ENCODE measurements at regions not wholly inside any gene's neighbourhood (a gene's known extent, or its start where the extent isn't known, plus 50 kb on each side); places are given as distances from the start of the nearest gene placed in this dataset.

- TF ChIP-seq CTCF (IDR thresholded peaks at IDR 0.05; ENCODE audit: extremely low read depth, missing control alignments), result no peak
- no peak for DNase-seq (ENCODE audit: low spot score)
Observed at GRCh38 chr2:14558335-14558919, 74.1 kb upstream of the LRATD1 start.

DNA sequence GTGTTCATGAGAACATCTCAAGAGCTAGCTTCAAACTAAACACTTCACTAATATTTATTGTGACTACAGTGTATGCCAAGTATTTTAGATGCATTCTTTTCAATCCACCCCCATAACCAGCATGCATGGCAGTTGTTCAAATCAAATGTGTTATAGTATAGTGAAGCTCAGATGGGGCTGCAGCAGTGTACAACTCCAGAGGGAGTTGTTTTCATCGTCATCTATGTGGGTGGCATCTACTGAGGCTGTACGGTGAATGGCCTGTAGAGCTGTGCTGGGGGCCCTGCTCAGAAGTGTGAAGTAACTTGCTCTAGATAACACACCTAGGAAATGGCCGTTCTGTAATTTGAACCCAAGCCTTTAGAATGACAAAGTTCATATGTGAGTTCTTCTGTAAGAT, 71.8 kb upstream of the LRATD1 start:
- DNase-seq (ENCODE audit: low spot score), result no peak
- no peak for TF ChIP-seq CTCF (IDR thresholded peaks at IDR 0.05; ENCODE audit: extremely low read depth, missing control alignments)

- DNase-seq (ENCODE audit: low spot score), result no peak
- TF ChIP-seq CTCF (IDR thresholded peaks at IDR 0.05; ENCODE audit: extremely low read depth, missing control alignments), result no peak
Observed at GRCh38 chr2:14563324-14563723, 69.2 kb upstream of the LRATD1 start.

DNA sequence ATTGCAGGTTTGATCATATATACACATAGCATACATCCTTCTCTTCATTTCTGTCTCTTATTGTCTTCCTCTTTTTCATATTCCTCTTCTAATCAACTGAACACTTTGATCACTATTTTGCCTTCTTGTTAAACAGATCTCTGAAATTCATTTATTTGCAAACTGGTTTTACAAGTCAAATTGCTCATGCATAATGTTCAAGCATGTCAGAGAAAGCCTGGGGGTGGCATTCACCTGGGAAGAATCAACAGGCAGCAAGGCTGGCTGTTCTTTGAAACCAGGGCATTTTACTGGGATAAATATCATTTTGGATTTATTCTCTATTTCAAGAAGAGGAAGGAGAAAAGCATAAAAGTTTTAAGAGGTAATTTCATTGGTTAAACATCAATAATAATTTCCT, 66.9 kb upstream of the LRATD1 start:
- no peak for DNase-seq (ENCODE audit: low spot score)

GRCh38 chr2:14567561-14567960, 65.0 kb upstream of the LRATD1 start:
- no peak for DNase-seq (ENCODE audit: low spot score)
- no peak for TF ChIP-seq CTCF (IDR thresholded peaks at IDR 0.05; ENCODE audit: extremely low read depth, missing control alignments)

More for the DNA sequence above, 66.9 kb upstream of the LRATD1 start:
- TF ChIP-seq CTCF (IDR thresholded peaks at IDR 0.05; ENCODE audit: extremely low read depth, missing control alignments), result no peak

DNA sequence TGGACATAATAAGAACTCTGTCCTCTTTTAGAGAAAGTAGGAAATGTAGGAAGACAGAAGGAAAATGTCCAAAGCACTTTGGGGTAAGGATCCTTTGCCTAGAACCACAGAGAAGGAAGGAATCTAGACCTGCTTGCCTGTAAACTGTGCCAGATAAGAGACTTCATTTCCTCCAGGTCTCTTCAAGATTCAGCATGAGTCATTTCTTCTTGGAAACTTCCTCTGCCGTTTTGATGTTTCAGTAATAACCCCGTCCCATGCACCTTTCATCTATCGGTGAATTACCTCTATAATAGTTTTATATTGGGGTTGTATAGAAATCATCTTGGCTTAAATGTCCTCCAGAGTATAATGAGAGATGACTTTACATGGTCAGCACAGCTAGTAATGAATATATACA, 63.2 kb upstream of the LRATD1 start:
- no peak for DNase-seq (ENCODE audit: low spot score)
- no peak for TF ChIP-seq CTCF (IDR thresholded peaks at IDR 0.05; ENCODE audit: extremely low read depth, missing control alignments)

- DNase-seq (ENCODE audit: low spot score), result no peak
- no peak for TF ChIP-seq CTCF (IDR thresholded peaks at IDR 0.05; ENCODE audit: extremely low read depth, missing control alignments)
Observed at GRCh38 chr2:14572633-14573032, 59.9 kb upstream of the LRATD1 start.

Data from GM20000 (cell line).